Left ventricle myocardium inferior (tissue), 1 donor: ENCODE measurements at regions not wholly inside any gene's neighbourhood (a gene's known extent, or its start where the extent isn't known, plus 50 kb on each side); places are given as distances from the start of the nearest gene placed in this dataset.

Source experiments
- DNase-seq: peaks from one replicate; pipeline ENCODE4 v3.0.0-alpha.2; 2020
- H3K27ac ChIP-seq: fragments of 200-600 bp; replicated peaks from 2 replicates; pipeline ENCODE4 v1.8.0; 2021
- H3K27me3 ChIP-seq: fragments of 200-600 bp; 2 replicates; pipeline ENCODE4 v1.8.0; 2021; ENCODE audit warnings: low read depth
- H3K36me3 ChIP-seq: fragments of 200-600 bp; 2 replicates; pipeline ENCODE4 v1.8.0; 2021
- H3K4me1 ChIP-seq: fragments of 200-600 bp; 2 replicates; pipeline ENCODE4 v1.8.0; 2021
- H3K4me3 ChIP-seq: fragments of 200-600 bp; 2 replicates; pipeline ENCODE4 v1.8.0; 2021; ENCODE audit warnings: mild to moderate bottlenecking, moderate library complexity
- H3K9me3 ChIP-seq: fragments of 200-600 bp; replicated peaks from 2 replicates; pipeline ENCODE4 v1.8.0; 2021
- CTCF ChIP-seq: fragments of 200-600 bp; IDR thresholded peaks from 2 replicates; pipeline ENCODE4 v1.8.0; 2021; ENCODE audit warnings: antibody characterized with exemption, mild to moderate bottlenecking, borderline replicate concordance
- intact Hi-C: fragments of 100-400 bp; cut with micrococcal nuclease; formaldehyde crosslinking; loops from one replicate; pipeline ENCODE4 v1.11.0; 2022
- donor health status: DM: no; HTN: yes; CAD: no; lungs with severe emphysema.

- Histone ChIP-seq H3K9me3 (no peaks in the 10 kb centered on the region), H3K27ac (no peak overlapping the region), H3K4me3 (no peak overlapping the region), H3K4me1 (no peaks in the 10 kb centered on the region), H3K27me3 (no peaks in the 10 kb centered on the region), H3K36me3 (no peaks in the 10 kb centered on the region)
- intact Hi-C loops: no loop called here
- TF ChIP-seq CTCF: no peak
- no peak for DNase-seq
Observed at GRCh38 chr21:18940791-18941190, 537.2 kb upstream of the TMPRSS15 start.

DNA sequence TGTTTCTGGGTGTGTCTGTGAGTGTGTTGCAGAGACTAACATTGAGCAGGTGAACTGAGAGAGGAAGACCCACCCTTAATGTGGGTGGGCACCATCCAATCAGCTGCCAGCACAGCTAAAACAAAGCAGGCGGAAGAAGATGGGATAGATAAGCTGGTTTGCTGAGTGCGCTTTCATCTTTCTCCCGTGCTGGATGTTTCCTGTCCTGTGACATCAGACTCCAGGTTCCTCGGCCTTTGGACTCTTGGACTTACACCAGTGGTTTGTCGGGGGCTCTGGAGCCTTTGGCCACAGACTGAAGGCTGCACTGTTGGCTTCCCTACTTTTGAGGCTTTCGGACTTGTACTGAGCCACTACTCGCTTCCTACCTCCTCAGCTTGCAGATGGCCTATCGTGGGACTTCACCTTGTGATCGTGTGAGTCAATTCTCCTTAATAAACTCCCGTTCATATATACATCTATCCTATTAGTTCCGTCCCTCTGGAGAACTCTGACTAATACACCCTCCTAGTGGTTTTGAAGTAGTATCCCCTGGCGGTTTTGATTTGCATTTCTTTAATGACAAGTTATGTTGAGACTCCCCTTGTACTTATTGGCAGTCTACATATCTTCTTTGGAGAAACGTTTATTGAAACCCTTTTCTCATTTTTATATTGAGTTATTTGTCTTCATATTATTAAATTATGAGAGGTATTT is 546.6 kb upstream of the TMPRSS15 start:
- H3K36me3 ChIP-seq: no peaks in the 10 kb centered on the region
- intact Hi-C loops: no loop called here
- no peak overlapping the region for H3K27ac ChIP-seq

GRCh38 chr21:18951271-18952038 is 547.9 kb upstream of the TMPRSS15 start:
- Histone ChIP-seq H3K36me3 (no peaks in the 10 kb centered on the region), H3K9me3 (no peaks in the 10 kb centered on the region), H3K4me1 (no peaks in the 10 kb centered on the region), H3K27ac (no peak overlapping the region), H3K4me3 (no peak overlapping the region), H3K27me3 (no peaks in the 10 kb centered on the region)
- intact Hi-C loops: no loop called here
- DNase-seq: no peak
- TF ChIP-seq CTCF: peak; percentile 61

More for the DNA sequence above, 546.6 kb upstream of the TMPRSS15 start:
- H3K4me1 ChIP-seq: no peaks in the 10 kb centered on the region
- DNase-seq: no peak
- H3K9me3 ChIP-seq: no peaks in the 10 kb centered on the region
- no peaks in the 10 kb centered on the region for H3K27me3 ChIP-seq
- no peak for TF ChIP-seq CTCF
- no peak overlapping the region for H3K4me3 ChIP-seq

- Histone ChIP-seq H3K9me3 (no peaks in the 10 kb centered on the region), H3K27me3 (no peaks in the 10 kb centered on the region), H3K27ac (no peak overlapping the region), H3K4me3 (no peak overlapping the region), H3K4me1 (no peaks in the 10 kb centered on the region), H3K36me3 (no peaks in the 10 kb centered on the region)
- no peak for TF ChIP-seq CTCF
- intact Hi-C loops: no loop called here
- DNase-seq: no peak
Observed at GRCh38 chr21:18954441-18954844, 550.9 kb upstream of the TMPRSS15 start.

- no peak for TF ChIP-seq CTCF
- intact Hi-C loops: no loop called here
- Histone ChIP-seq H3K4me1 (no peaks in the 10 kb centered on the region), H3K27me3 (no peaks in the 10 kb centered on the region), H3K36me3 (no peaks in the 10 kb centered on the region), H3K4me3 (no peak overlapping the region), H3K27ac (no peak overlapping the region), H3K9me3 (no peaks in the 10 kb centered on the region)
- DNase-seq: no peak
Observed at GRCh38 chr21:18959817-18960216, 556.2 kb upstream of the TMPRSS15 start.
